ENCODE measurements at regions not wholly inside any gene's neighbourhood (a gene's known extent, or its start where the extent isn't known, plus 50 kb on each side); places are given as distances from the start of the nearest gene placed in this dataset.

DNA sequence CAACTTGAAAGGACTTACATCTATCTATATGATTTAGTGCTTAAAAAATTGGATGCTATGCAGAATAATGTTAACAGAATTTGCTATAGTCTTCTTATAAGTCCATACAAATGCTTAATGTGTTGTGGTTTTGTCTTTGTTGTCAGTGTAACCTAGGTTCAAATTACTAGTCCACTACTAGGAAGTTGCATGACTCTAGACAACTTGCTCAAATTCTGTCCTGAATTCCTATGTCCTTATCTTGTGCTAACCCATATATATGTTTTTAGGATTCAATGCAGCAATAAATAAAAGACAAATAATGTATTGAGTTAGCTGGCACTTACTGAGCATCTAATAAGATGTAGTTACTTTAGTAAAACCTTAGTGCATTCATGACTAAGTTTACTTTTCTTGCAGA lies 276.5 kb upstream of the KCNMB2 start:
- no peak for DNase-seq

DNA sequence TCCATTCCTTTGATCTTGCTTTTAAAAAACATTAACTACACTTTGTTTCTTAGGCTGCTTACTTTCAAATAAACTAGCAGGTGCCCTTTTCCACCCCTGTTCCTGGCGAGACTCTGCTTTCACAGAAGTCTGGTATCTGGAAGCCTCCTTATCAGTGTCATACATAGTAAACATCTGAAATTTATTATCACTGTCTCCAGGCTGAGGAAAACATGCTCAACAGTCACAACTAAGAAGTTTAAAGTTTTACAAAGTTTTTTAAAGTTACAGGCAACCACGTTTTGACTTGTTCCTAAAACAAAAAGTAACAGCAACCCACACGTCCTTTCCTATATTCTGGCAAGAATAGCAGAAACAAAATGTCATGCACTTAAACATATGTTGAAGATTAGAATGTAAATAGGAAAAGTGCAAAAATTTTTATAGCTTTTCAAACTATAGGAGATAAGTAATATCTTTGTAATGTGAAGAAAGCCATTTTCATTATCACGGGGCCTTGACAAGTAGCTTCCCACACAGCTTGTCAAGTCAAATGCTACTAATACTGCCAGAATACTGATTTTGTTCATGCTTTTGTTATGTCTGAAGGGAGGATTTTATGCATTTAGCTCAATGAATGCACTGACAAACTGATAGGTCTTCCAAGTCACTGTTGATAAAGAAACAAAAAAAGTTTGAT lies 275.2 kb upstream of the KCNMB2 start:
- no peak for DNase-seq

DNA sequence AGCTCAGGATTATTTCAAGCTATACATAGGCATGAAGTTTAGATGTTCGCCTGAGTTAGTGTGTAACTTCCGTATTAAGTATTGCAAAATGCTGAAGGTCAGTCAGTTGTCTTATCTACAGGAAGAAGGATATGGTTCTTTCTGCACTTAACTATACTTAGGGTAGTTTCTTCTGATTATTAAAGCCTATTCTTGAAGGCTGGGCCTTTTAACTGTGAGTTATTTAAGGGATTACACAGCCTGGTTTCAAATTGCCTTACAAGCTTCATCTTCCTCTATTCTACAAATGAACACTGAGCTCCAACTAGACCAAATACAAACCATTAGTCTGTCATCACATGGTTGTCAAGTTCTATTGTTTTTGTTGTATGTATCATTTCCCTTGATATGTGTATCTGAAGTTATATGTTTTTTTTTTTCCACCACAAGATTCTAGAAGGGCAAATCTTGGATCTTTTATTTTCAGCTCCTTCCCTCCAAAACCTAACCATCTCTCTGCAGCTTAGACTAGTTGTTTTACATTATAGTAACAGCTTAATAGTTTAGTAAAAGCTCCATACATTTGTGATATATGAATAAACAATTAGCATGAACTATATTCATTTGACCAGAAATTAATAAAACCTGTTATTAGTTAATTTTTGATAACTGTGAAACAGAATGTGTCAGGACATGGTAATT lies 272.9 kb upstream of the KCNMB2 start:
- no peak for DNase-seq

DNA sequence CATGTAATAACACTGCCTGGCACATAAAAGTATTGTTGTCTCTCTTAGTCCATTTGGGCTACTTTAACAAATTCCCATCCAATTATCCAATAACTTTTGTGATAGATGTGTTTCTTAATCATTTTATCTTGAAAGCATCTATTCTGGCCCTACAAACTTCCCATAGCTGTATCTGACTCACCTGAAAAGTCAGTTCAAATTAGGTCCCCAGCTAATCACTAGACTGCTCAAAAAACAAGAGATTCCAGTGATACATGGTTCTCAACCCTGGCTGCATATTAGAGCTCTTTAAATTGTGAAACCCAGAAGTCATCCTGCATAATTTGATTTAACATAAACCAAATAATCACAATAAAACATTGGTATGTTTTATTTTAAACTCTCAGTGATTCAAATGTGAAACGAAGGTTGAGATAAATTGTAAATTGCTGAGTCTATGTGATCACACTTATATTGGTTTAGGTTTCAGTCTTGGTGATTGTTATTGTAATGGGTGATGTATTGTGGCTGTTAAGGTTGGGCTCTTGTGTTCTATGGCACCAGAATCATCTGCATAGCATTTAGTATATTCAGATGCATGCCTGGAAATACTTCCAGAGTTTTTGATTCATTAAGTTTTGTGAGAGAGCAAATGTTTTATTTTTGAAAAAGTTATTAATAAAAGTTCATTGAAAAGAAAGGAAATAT lies 268.9 kb upstream of the KCNMB2 start:
- DNase-seq: no peak

DNA sequence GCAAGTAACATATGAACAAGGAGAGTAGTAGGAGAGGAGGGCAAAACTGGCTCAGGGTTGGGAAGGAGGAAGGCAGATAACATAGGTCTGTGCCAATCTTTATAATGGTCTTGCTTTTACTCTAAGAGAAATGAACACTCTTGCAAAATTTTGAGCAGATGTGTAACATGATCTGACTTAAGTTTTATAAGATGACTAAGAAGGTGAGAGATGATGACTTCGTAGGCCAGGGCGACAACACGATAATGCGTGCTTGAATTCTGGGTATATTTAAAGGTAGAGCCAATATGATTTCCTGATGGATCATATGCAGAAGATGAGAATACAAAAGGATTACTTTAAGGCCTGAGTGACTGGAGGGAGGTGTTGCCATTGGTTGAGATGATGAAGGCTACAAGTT lies 265.4 kb upstream of the KCNMB2 start:
- no peak for DNase-seq

DNA sequence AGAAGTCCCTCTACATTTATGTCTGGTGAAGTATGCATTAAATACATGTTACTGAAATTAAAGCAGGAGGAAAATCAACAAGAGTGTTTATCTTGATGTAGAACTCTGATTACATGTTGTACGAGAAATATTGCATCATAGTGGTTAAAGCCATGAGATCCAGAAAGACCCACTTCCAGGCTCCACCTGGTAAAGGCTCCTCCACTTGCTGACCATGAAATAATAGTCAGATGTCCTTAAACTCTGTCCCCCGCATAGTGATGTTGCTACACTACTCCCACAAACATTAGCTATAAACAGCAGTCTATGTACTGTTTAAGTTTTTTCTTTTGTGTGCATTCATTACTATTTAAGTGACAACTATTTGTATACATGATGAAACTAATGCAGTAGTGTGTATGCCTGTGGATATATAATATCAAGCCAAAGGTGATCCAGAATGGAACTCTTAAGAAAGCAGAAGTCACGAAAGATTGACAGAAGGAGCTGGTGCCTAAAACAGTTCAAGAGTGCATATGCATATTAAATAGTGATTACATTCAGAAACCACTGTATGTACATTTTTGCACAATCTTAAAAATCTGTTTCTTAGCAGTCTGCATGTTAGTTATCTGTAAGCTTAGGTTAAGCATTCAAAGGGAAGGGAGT lies 264.4 kb upstream of the KCNMB2 start:
- no peak for DNase-seq

DNA sequence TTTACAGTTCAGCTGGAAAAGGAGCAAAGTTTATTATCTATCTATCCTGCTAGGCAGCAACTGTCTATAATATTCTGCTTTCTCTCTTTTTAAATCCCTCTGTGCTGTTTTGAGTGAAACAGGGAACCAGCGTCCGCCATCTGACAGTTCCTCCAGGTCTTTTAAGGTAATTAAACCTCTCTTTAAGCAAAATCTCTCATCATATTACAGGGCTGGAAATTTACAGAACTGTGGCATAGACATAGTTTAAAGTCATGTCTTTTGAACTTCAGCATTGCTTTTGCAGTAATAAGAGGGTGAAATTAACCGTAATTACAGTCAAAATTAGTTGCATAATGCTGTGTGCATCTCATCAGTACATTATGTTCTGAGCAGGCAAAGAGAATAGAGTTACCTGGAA lies 263.4 kb upstream of the KCNMB2 start:
- DNase-seq: no peak

DNA sequence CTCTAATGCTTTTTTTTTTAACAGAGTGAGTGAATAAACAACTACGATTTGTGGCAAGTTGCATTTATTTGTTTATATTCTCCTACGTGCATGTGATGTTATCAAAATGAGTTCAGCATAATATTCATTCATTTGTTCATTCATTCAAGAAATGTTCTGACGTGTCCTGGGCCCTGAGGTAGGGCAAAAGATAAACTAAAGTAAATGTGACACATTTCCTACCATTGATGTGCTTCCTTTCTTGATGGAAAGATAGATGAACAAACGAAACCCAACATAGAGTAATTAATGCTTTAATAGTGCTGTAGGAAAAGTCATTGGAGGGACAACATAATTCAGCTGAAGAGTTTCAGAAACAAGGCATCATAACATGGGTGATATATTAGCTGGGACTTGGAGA lies 261.5 kb upstream of the KCNMB2 start:
- DNase-seq: no peak

DNA sequence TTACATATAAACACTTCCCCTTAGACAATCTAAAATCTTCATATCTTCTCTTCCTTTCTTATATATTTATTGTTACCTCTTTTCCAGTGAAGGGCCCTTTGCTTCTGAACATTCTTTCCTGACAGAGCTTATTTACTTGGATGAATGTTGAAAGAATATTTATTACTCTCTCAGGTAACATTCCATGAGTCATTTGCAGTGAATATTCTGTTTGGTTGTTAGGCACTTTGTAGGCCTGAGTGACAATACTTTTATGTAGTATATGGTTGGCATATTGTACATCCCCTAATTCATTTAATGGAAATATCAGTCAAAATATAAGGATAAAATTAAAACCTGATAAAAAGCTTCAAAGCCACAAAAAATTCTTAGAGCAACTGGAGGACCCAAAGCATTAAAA lies 260.9 kb upstream of the KCNMB2 start:
- no peak for DNase-seq

DNA sequence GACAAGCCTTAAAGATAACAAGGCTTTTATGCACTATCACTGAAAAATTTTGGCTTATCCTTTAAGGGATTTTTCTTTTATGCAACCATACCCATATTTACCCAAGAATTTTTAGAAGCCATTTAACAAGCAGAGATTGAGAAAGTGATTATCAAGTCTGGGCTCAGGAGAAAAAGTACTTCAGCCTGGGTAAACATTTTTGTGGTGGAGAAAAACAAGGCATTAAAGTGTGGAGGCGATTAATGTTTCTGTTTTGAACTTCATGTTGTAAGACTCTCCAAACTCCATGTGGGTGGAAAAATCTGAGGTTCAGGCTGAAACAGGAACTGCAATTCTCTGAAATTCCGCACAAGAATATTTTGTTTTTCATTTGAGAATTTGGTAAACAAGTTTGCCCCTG lies 260.4 kb upstream of the KCNMB2 start:
- DNase-seq: no peak

DNA sequence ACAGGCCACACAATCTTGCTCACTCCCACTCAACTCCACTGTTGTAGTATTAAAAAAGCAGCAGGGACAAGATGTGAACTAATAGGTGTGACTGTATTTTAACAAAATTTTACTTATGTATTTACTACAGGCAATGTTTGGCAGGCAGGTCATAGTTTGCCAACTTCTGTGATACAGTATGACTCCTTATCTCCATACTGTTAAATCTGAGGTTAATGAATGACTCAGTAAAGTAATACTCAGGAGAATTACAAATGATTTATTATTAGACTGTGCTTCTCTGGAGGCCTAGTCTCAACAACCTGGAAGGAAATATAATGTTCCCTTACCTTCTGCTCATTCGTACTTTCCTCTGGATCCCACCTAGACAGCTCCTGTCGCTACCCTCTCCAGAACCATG lies 258.6 kb upstream of the KCNMB2 start:
- DNase-seq: no peak

DNA sequence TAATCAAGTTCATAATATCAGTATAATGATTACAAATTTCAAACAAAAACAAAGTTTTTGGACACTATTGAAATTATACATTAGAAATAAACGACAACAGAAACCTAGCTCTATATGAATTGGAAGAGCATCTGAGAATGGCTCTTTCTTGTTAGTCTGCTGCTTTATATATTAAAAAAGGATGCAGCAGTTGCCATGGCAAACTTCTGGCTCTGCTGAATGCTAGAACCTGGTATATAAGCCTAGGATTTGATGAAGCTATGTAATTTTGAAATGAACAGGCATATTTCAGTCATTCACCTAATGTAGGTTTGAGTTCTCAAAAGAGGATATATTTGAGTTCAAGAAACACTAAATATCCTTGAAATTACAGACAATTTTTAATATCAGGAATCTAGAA lies 252.7 kb upstream of the KCNMB2 start:
- no peak for DNase-seq

DNA sequence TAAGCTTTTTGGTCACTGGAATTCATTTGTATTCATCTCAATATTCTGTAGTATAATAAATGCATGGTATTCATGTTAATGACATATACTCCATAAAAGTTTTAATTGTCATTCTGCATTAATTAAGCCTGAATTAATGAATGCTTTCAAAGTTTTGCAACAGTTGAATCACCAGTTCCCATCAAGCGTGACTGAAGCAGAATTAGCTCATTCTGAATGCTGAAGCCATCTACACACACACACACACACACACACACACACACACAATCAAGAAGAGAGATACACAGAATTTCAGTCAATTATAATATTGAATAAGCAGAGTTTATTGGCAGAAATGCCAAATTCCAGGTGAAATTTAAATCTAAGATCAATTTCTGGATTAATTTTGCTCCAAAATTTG lies 252.1 kb upstream of the KCNMB2 start:
- DNase-seq: no peak

DNA sequence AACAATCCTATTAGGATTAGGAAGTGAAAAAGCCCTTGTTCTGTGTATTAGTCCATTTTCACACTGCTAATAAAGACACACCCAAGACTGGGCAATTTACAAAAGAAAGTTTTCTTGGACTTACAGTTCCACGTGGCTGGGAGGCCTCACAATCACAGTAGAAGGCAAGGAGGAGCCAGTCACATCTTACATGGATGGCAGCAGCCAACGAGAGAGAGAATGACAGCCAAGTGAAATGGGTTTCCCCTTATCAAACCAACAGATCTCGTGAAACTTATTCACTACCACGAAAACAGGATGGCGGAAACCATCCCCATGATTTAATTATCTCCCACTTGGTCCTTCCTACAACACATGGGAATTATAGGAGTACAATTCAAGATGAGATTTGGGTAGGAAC lies 248.2 kb upstream of the KCNMB2 start:
- DNase-seq: no peak

DNA sequence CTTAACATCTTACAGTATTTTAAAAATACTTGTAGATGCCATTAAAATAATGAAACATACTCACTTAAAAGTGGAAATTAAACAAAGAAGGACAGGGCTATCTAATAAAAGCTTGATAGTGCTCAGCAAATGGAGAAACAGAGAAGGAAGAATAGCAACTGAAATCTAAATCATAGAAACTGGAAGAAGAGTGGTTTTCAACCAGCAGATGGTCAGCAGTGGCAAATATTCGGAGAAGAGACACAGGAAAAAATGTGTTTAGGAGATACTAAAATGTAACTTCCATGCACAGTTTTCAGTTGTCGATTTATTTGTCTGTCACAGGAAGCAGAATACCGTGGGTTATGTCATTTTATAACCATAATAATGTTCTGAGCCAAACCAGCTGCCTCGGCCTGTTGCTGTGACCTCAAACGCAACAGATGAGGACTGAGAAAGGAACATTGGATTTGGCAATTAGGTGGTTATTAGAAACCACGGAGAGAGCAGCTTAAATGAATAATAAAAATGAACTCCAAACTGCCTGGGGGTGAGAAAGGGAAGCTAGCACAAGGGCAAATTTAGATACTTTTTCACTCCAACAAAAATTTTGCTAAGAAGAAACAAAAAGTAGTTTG lies 246.6 kb upstream of the KCNMB2 start:
- DNase-seq: no peak

DNA sequence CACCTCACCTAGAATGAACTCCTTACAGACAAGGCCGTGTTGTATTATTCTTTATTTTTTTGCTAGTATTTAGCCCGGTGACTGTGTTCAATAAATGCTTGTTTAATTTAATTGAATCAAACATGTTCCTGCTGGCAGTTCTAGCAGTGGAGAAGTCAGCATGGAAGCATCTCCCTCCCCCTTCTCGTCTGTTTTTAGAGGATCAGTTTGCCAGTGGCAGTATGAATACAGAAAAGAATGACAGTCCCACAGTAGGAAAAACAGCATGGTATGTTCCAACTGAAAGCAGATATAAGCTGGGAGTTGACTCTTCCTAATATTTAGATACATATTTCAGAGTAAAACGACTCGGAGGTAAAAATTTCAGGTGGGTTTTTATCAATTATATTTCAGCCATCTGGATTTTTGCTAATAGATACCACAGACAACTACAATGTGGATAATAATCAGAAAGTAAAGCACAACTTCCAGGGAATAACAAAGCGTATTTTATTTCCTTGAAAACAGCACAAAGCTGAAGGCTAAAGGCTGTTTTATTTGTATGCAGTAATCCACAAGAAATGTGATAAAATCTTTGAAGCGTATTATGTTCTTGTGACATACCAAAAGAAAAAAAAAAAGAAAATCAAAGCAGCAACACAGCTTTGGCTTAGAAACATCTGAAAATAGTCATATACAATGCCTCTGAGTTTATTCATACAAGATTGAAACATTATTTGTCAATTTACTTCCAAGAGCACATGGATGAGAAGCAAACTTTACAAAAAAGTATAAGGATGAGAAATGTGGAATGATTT lies 244.5 kb upstream of the KCNMB2 start:
- no peak for DNase-seq

DNA sequence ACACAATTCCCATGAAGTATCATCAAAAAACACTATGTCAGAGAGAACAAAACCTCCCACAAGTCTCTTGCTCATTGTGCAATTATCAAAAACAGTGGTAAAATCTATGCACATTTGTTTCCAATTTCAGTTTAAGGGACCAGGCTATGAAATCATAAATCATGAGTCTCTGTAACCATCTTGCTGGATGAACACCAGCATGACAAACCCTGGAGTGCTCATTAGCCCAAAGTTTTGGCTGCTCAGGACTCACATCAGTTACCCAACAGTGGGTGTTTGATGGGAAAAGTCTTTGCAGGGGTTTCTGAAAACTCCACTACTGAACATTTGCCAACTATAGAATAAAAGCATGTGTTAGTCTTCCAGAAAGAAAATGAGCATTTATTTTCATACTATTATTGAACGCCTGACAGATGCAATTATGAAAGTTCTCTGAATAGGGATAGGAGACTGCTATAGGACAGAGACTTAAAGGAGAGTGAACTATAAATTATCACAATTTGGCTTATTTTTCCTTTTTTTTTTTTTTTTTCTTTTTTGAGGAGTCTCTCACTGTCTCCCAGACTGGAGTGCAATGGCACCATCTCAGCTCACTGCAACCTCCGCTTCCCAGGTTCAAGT lies 240.8 kb upstream of the KCNMB2 start:
- no peak for DNase-seq

DNA sequence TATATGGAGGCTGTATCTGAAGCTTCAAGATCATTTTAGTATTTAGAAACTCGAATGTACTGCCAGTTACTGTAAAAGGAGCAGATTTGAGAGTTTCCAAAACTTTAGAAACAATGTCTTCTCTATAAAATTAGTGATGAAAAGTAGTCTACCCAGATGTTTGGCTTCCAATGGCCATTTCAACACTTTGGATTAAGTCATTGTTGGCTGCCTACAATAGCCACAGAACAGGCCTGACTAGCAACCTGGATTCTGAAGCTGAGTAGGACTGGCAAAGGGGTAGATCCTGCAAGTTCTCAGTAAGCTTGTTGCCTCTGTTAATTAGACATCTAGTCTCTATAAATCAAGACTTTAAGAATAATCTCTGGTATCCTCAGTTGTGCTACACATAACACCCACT lies 239.0 kb upstream of the KCNMB2 start:
- DNase-seq: no peak

DNA sequence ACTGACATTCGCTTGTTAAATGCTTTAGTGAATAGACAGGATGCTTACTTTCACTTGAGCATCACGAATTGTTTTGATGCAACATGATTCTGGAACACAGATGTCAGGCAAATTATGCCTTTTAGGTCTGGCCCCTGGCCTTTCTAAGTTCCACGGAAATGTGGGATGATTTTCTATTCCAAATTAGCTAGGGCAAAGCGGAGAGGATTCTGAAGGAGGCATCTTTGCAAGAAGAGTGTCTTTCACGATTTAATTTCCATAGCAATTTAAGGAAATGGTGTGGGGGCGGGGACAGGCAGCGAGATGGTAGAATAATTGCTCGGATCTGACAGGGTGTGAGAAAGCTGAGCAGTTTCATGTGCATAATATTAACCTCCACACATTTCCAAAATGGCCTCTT lies 238.5 kb upstream of the KCNMB2 start:
- DNase-seq: no peak

DNA sequence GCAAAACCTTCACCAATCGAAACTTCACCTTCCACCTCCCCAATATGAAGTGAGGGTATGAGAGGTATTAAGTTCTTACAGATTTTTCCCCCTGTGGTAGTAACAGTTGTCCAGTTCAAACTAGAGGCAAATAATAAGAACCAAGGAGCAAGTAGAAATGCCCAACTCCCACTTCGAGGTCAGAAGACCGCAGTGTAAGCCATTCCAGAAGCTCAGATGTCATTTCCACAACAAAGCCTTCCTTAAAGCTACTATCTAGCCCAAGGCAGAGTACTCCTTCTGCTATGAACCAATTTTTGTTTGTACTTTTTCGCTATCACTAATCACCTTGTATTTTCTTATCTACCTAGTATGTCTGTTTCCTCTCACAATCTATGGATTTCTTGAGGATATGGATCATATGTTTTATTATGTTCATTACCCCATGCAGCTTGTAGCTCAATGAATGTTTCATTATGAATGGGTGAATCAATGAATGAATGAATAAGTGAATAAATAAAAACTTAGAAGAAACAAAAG lies 235.7 kb upstream of the KCNMB2 start:
- no peak for DNase-seq

DNA sequence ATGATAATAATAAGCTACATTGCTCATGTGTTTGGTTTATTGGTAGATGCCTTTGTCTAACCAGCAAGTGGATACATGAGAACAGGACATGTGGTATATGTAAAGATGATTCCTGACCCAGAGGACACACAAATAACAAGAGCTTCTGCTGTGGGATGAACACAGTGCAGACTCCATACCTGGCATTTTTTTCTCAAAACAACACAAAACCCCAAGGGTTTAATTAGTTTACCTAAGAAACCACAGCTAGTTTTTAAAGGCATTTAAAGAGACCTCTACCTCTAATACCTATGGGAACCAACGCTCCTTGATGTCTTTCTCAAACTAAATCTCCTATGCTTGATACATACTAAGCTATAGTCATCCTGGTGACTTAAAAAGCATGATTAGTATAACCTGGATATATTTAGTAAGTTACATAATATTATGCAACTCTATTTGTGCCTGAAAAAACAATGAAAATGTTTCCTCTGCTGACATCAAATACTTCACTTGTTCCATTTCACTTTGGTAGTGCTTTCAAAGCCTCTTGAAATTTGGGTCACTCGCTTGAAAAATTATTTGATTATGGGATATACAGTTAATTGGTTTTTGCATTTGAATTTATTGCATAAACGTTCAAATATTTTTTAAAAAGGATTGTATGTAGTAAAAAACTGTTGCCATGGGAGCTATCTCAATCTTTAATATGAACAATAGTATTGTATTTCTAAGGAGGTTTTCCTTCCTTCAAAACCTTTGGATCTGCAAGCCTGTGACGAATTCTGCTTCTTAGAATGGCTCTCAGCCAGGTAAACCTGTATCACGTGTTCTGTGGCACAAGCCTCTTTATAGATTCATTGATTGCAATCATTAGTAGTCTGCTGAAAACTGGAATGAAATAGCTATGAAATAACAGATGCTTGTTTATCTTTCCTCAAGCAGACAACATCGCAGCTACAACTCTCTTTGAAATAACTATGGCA lies 233.0 kb upstream of the KCNMB2 start:
- DNase-seq: no peak
